Testis (tissue), 2 donors: ENCODE measurements at regions not wholly inside any gene's neighbourhood (a gene's known extent, or its start where the extent isn't known, plus 50 kb on each side); places are given as distances from the start of the nearest gene placed in this dataset.
"Not testable (repeated sequence)": the region's sequence is repeated elsewhere in the genome, so short reads cannot be mapped to it uniquely, and the experiment has no call there.

Source experiments
- DNase-seq: peaks from one replicate; pipeline ENCODE4 v3.0.0-alpha.2; 2019
- H3K27ac ChIP-seq, 2 donors: fragments of 200-600 bp; sonication (generic); one replicate each; pipeline ENCODE4 v1.5.1; 2019
- H3K27me3 ChIP-seq: fragments of 200-600 bp; sonication (generic); one replicate; pipeline ENCODE4 v1.5.1; 2019
- H3K36me3 ChIP-seq: fragments of 200-600 bp; sonication (generic); one replicate; pipeline ENCODE4 v1.5.1; 2017; ENCODE audit warnings: low read depth; ENCODE audit errors: missing control alignments
- H3K4me1 ChIP-seq: fragments of 200-600 bp; sonication (generic); one replicate; pipeline ENCODE4 v1.5.1; 2019
- H3K4me3 ChIP-seq, 2 donors: fragments of 200-600 bp; sonication (generic); one replicate each; pipeline ENCODE4 v1.5.1; 2017 to 2019
- H3K9me3 ChIP-seq: fragments of 200-600 bp; sonication (generic); one replicate; pipeline ENCODE4 v1.5.1; 2017
- CTCF ChIP-seq, 3 experiments: fragments of 450-650 bp in 2 of 3; fragments of 200-600 bp in 1 of 3; sonication (generic) in 1 of 3; IDR thresholded peaks; one replicate each; pipeline ENCODE4 v1.5.1; 2016 to 2019; ENCODE audit warnings: antibody characterized with exemption in 3 of 3, mild to moderate bottlenecking in 2 of 3, moderate library complexity in 1 of 3
- POLR2A ChIP-seq: fragments of 450-650 bp; IDR thresholded peaks from one replicate; pipeline ENCODE4 v1.6.1; 2017; ENCODE audit warnings: antibody characterized with exemption, mild to moderate bottlenecking, moderate library complexity
- WGBS, 2 donors: methylation state at CpG; one replicate each; pipeline ENCODE4 v1.1.5; 2018; 5-methylcytosine and 5-hydroxymethylcytosine counted together
- intact Hi-C: fragments of 100-400 bp; cut with DNase I; formaldehyde crosslinking; loops from one replicate; pipeline ENCODE4 v1.15.1; 2023; ENCODE audit warnings: low total_unique reads

- DNase-seq, result no peak
- no peaks in the 10 kb centered on the region for H3K4me1 ChIP-seq
- H3K27me3 ChIP-seq, result no peaks in the 10 kb centered on the region
- no peaks in the 10 kb centered on the region for H3K9me3 ChIP-seq
- no peak overlapping the region for H3K27ac ChIP-seq
- H3K4me3 ChIP-seq, result no peak overlapping the region
- TF ChIP-seq POLR2A (no peak), CTCF (IDR thresholded peaks at IDR 0.05) (no peak)
- intact Hi-C loops, result no loop called here
- H3K36me3 ChIP-seq, result no peaks in the 10 kb centered on the region
- WGBS, 2 donors, result 65 to 66% methylated on average over 2 of the region's 2 CpGs
Observed at GRCh38 chr5:42315214-42315613, 108.0 kb upstream of the GHR start.

GRCh38 chr5:42317575-42317974, 105.7 kb upstream of the GHR start:
- no peak for DNase-seq
- Histone ChIP-seq H3K9me3 (no peaks in the 10 kb centered on the region), H3K4me3 (no peak overlapping the region), H3K36me3 (no peaks in the 10 kb centered on the region), H3K27me3 (no peaks in the 10 kb centered on the region), H3K4me1 (no peaks in the 10 kb centered on the region), H3K27ac (no peak overlapping the region)
- TF ChIP-seq CTCF (IDR thresholded peaks at IDR 0.05) (no peak), POLR2A (no peak)
- WGBS, 2 donors, result 73 to 83% methylated on average over 2 of the region's 2 CpGs
- intact Hi-C loops, result no loop called here

GRCh38 chr5:42319546-42319945, 103.7 kb upstream of the GHR start:
- 81 to 86% methylated on average over 5 of the region's 5 CpGs for WGBS, 2 donors
- H3K27me3 ChIP-seq, H3K9me3 ChIP-seq, H3K36me3 ChIP-seq, intact Hi-C loops, H3K4me1 ChIP-seq, H3K4me3 ChIP-seq, H3K27ac ChIP-seq: not testable (repeated sequence)
- DNase-seq, result peak; percentile 14

GRCh38 chr5:42321785-42322184, 101.5 kb upstream of the GHR start:
- no peak overlapping the region for H3K27ac ChIP-seq
- 62 to 82% methylated on average over 1 of the region's 1 CpG for WGBS, 2 donors
- no peaks in the 10 kb centered on the region for H3K4me1 ChIP-seq
- H3K36me3 ChIP-seq, result no peaks in the 10 kb centered on the region
- TF ChIP-seq POLR2A (no peak), CTCF (IDR thresholded peaks at IDR 0.05) (no peak)
- no peak overlapping the region for H3K4me3 ChIP-seq
- no peak for DNase-seq
- no peaks in the 10 kb centered on the region for H3K9me3 ChIP-seq
- no peaks in the 10 kb centered on the region for H3K27me3 ChIP-seq
- intact Hi-C loops, result no loop called here

GRCh38 chr5:42337143-42337542, 86.1 kb upstream of the GHR start:
- H3K4me1 ChIP-seq, result no peaks in the 10 kb centered on the region
- WGBS, 2 donors, result 80 to 100% methylated on average over 1 to 3 of the region's 3 CpGs
- H3K4me3 ChIP-seq, result no peak overlapping the region
- no peak for TF ChIP-seq POLR2A
- TF ChIP-seq CTCF (IDR thresholded peaks at IDR 0.05), result no peak
- H3K36me3 ChIP-seq, result no peaks in the 10 kb centered on the region
- DNase-seq, result no peak
- no peaks in the 10 kb centered on the region for H3K27me3 ChIP-seq
- H3K9me3 ChIP-seq, result no peaks in the 10 kb centered on the region
- H3K27ac ChIP-seq, result no peak overlapping the region
- intact Hi-C loops, result no loop called here
